GM18505 (cell line): ENCODE measurements at regions not wholly inside any gene's neighbourhood (a gene's known extent, or its start where the extent isn't known, plus 50 kb on each side); places are given as distances from the start of the nearest gene placed in this dataset.
"Not testable (repeated sequence)": the region's sequence is repeated elsewhere in the genome, so short reads cannot be mapped to it uniquely, and the experiment has no call there.

Source experiments
- ATAC-seq: cut with Tn5 transposase; IDR thresholded peaks from one replicate; pipeline ENCODE4 v1.9.1; 2021; ENCODE audit not compliant: unreplicated experiment
- POLR2A ChIP-seq: IDR thresholded peaks from 4 replicates; pipeline ENCODE4 v1.6.1; 2011; ENCODE audit warnings: borderline replicate concordance; ENCODE audit not compliant: insufficient read depth, insufficient read length; ENCODE audit errors: extremely low read depth

DNA sequence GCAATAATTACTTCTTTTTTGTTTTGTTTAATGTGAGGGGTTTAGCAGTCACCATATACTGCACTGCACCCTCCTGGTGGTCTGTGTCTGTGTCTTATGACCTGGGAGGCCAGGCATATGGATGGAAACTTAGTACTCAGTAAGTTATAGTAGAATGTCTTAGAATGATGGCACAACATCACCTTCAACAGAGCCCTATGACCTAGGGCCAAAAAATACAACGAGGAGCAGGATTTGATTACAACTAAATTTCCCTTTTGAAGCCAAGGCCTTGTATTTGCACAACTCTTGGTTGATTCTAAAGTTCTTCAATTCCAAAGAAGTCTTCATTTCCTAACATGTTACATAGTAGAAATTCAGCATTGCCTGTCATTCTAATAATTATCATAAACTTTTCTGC, 422.1 kb upstream of the PIK3R1 start:
- TF ChIP-seq POLR2A = no peak
- no peak for ATAC-seq

DNA sequence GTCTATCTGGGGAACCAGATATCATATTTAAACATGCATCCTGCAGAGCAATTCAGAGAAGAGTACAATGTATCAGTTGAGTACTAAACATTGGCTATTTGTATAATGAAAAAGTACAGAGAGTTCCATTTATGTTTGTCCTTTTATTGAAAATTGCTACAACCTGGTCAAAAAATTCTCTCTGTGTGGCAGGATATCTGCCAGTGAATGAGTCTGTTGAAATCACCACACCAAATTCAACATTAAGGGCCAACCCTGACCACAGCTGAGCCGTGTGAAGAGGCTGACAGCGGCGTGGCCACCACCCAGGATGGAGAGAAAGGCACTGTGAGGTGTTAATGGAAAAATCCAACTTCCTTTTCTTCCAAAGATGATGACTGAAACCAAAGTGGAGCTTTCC, 422.7 kb upstream of the PIK3R1 start:
- no peak for TF ChIP-seq POLR2A
- ATAC-seq = no peak

DNA sequence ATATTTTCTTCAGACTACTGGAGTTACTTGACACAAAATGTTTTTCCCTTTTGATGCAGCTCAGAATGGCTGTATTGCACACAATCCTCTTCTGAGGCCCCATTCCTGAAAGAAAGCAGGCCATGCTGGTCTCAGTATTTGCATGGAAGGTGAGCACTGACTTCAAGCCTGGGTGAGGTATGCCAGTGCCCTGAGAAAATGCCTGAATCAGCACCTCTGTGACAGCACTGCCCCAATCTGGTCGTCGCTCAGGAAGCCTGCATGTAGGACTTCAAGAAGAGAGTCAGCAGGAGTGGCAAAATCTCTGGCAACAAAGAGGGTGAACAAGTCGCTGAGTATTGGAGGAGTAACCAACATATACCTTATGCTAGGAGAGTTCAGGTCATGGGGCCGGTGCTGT, 425.2 kb upstream of the PIK3R1 start:
- ATAC-seq = no peak
- no peak for TF ChIP-seq POLR2A

DNA sequence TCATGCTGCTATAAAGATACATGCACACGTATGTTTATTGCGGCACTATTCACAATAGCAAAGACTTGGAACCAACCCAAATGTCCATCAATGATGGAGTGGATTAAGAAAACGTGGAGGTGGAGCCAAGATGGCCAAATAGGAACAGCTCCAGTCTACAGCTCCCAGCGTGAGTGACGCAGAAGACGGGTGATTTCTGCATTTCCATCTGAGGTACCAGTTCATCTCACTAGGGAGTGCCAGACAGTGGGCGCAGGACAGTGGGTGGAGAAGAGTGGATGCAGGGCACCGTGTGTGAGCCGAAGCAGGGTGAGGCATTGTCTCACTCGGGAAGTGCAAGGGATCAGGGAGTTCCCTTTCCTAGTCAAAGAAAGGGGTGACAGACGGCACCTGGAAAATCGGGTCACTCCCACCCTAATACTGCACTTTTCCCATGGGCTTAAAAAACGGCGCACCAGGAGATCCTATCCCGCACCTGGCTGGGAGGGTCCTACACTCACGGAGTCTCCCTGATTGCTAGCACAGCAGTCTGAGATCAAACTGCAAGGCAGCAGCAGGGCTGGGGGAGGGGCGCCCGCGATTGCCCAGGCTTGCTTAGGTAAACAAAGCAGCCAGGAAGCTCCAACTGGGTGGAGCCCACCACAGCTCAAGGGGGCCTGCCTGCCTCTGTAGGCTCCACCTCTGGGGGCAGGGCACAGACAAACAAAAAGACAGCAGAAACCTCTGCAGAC, 435.5 kb upstream of the PIK3R1 start:
- not testable (repeated sequence) for ATAC-seq

DNA sequence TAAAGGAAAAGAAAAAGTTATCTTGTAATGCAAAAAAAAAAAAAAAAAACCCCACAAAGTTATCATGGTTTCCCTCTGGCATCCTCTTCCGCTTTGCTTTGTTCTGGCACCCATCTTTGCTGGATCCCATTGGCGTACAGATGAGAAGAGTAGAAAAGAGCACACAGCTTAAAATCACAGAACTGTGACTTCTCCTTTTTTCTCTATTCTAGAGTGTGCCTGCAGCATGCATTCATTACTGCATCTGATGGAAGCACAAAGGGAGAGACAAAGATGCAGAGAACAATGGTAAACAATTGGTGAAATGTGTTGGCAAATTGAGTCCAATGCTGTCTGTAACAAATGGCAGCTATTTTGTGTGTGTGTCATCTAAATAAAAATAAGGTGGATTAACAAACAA, 440.8 kb upstream of the PIK3R1 start:
- TF ChIP-seq POLR2A = no peak
- ATAC-seq = no peak

DNA sequence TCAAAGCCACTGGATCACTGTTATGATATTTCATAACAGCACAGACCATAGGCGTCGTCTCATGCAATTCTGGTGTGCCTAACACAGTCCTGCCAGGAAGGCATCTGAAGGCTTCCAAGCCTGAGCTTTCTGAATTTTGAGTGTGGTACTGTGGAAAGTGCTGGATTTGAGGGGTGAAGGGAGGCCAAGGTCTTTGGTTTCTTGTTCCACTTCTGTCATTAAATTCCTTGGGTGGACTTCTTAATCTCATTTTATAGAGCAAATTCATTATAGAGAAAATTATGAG, 441.3 kb upstream of the PIK3R1 start:
- no peak for TF ChIP-seq POLR2A
- no peak for ATAC-seq

DNA sequence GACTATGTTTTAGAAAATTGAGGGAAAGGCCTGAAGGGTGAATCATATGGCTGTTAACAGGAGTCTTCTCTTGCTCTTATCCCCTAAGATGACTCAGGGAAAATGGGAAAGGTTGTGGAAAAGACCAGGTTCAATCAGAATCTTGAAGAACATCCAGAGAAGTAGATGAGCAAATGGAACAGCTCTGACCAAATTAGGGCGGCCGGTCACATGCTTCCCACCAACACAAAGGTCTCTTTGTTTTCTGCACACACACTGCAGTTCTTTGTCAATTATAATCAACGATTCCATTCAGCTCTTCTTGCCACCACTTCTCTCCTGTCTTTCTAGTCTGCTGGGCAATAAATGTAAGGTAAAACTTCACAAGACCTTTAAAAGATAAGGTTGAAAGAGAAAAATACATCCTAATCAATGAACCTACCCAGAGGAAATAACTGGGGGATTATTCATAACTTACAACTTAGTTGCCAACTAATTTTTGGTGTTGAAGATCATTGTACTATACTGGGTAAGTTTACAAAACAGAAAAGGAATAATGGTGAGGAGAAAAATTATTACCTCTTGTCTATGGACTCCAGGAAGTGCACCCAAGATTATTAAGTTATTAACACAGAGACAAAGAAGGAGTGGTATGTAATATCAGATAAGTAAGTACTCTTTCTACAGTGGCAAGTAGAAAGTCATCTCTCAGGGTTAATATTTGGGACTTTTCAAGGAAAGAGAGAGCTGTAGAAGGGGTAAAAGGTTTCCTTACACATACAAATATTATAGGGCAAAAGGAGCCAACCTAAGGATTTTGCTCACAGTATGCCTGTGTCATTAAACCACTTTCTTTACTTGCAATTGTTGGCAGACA, 441.9 kb upstream of the PIK3R1 start:
- no peak for TF ChIP-seq POLR2A
- no peak for ATAC-seq

DNA sequence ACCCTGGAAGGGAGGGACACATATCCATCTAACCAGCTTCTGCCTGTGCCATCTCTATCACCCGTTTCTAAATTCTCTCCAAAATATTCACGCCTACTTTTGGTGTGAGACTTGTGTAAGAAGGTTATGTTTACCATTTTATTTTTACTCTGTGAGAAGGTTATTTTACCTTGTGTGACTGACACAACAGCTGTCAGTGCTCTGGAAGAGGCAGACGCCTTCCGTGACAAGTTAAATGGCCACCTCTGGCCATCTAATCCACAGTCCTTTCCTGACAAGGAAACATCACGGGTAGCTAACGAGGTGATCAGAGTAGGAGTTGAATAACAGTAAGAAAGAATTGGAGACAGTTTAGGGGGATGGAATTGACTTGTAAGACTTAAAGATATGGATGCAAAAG, 443.8 kb upstream of the PIK3R1 start:
- TF ChIP-seq POLR2A = no peak
- ATAC-seq = no peak

DNA sequence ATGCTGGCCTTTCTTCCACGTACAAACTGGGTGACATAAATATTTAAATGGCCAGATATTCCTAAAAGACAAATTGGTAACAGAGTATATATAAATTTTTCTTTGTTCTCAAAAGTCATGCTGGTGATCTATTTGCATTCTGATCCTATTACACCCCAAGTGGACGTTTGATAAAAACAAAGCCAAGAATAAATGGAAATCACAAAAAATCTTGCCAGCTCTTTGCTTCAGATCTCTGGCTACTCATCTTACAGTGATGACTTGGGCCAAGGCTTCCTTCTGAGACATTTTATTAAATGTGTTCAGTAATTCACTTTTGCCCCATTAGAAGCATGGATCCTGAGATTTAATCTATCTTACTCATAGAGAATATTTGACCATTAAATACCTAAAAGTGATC, 444.3 kb upstream of the PIK3R1 start:
- TF ChIP-seq POLR2A = no peak
- ATAC-seq = no peak

DNA sequence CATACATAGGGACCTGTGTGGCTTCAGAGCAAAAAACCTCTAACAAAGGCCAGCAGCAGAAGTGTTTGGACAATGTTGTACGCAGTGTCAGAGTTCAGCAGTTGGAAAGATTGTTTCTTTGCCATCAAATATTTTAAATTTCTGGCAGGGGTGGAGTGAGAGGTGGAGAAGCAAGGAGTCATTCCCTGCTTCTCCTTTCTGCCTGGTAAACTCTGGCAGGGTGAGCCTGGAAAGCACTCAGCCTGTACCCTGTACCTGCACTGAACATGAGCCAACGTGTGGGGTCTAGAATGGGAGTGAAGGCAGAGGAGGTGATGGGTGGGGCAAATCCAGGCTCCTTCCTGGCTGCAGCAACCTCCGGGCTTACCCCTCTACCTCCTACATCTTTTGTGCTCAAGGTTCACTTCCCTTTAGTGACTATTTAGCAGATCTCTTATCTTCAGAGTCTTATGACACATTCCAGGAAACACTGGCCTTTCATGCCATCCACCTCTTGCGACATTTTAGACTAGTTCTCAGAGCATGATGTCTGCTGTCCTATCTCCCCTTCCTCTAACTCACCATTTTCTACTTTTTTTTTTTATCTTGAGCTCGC, 445.0 kb upstream of the PIK3R1 start:
- TF ChIP-seq POLR2A = no peak
- ATAC-seq = no peak

DNA sequence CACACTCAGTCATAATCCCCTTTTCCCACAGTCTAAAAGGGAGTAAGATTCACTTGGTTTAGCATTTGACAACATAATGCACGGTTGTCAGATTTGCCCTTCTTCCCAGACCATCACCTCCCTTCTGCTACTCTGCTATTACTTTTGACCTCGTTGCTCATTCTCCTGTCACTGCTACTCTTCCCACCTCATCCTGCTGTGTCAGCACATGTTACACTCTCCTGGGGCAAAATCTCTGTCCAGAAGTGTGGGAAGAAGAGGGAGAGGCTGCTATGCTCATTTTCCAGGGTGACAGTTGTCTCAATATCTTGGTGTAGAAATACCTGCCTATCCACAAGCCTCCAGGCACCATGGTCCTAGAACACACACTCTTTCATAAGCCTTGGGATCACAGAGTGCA, 449.9 kb upstream of the PIK3R1 start:
- ATAC-seq = no peak
- TF ChIP-seq POLR2A = no peak

DNA sequence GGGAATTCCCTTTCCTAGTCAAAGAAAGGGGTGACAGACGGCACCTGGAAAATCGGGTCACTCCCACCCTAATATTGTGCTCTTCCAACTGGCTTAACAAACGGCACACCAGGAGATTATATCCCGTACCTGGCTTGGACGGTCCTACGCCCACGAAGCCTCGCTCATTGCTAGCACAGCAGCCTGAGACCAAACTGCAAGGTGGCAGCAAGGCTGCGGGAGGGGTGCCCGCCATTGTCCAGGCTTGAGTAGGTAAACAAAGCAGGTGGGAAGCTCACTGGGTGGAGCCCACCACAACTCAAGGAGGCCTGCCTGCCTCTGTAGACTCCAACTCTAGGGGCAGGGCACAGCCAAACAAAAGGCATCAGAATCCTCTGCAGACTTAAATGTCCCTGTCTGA, 457.8 kb upstream of the PIK3R1 start:
- ATAC-seq = not testable (repeated sequence)

DNA sequence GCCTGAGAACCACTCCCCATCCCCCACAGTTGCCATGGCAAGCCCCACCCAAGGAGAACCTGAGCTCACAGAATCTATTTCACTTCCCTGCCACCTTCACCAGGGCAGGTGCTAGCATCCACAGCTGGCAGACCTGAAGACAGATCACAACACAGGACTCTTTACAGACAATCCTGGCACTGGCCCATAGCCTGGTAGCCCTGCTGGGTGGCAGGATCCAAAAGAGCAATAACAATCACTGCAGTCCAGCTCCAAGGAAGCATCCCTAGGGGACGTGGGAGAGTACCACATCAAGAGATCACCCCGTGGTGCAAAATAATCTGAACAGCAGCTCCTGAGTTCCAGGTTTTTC, 463.2 kb upstream of the PIK3R1 start:
- no peak for ATAC-seq
- no peak for TF ChIP-seq POLR2A

DNA sequence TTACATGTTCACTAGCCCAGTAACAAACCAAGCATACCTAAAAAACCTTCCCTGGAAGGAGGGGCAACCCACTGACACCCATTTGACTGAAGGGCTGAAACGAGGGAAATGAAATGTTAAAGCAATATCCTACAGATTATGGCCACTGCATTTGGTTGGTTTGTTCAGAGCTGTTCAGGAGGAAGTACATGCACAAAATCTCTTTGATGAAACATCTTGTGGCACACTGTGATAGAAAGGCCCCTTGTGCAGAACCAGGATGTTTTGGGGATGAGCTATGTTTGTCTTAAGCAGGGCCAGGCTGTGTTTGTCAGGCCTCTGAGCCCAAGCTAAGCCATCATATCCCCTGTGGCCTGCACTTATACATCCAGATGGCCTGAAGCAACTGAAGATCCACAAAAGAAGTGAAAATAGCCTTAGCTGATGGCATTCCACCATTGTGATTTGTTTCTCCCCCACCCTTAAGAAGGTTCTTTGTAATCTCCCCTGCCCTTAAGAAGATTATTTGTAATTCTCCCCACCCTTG, 467.3 kb upstream of the PIK3R1 start:
- no peak for TF ChIP-seq POLR2A
- no peak for ATAC-seq
